SIG-M5 treated with dmso at 0.1 percent for 504 hours (cell line): ENCODE measurements at regions not wholly inside any gene's neighbourhood (a gene's known extent, or its start where the extent isn't known, plus 50 kb on each side); places are given as distances from the start of the nearest gene placed in this dataset.
A peak's percentile ranks its signal among the peaks of the same experiment; 100 is the strongest.

Experiments used
- DNase-seq: peaks from one replicate; lab custom pipeline; 2025; ENCODE audit not compliant: unreplicated experiment; lab: John Stamatoyannopoulos, UW

DNA sequence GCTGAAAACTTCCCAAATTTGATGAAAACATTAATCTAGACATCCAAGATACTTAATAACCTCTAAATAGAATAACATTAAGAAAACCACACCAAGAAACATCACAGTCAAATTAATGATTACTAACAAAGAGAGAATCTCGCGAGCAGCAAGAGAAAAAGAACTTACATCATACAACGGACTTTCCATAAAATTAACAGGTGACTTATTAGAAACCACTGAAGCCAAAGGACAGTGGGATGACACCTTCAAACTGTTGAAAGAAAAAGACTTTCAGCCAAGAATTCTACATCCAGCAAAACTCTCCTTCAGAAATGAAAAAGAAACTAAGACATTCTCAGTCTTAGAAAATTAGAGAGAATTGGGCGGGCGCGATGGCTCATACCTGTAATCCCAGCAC is 232.0 kb downstream of the SNCA start:
- DNase-seq = no peak

DNA sequence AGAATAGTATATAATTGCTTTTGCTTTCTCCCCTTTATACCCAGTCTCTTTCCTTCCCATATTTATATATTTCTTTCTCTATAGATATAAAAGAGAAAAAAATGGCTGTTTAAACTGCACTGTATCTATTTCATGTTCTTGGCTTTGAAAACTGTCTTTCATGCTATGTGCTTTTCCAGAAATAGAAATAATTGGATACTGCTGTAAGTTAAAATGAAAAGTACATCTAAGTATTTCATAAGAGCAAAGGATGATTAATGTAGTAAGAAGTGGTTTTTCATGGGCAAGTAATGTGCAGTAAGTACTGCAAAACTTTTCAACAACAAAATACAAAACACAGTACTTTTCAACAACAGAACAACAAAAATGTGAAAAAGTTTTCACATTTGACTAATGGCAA is 237.9 kb downstream of the SNCA start:
- DNase-seq = no peak

DNA sequence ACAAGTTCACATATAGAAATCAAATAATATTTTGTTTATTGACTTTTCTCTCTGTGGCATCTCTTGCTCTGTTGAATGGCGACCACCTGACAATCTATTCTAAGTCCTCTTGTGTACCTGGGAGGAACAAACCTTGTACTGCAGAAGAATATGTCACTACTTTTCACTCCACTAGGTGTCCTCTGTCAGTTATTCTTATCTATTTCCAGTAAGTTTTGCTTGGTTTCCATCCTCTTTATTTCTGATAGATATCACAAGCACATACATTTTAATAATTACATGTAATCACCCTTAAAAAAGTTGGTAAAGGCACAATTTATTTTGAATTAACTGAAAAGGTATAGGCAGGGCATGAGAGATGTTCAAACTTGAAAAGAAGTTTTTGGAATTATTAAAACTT is 238.4 kb downstream of the SNCA start:
- peak; percentile 7 for DNase-seq

DNA sequence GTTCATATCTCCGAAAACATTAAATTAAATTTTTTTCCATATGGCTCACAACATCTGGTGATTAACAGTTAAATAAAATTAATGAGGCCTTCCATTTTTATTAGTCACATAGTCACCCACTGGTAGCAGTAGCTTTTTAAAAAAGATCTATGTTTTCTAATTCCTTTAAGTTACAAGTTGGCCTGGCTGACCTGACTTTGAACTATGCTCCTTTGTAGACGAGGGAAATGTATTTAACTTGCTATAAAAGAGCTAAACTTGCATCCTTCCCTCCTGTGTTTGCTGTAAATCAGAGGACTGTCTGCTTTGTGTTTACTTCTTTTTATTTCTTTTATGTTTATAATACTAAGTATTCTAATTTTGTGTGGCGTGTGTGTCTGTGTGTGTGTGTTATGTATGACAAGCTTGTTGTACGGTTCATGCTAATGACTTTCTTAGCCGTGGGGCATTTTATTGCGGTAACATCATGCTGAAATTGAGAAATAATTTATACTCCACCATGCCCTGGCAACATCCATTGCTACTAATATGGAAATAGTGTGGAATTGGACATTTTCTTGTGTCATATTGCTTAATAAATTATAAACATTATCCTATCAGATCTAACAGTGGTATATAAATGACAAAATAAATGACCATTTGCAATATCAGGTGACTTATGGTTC is 241.7 kb downstream of the SNCA start:
- DNase-seq = no peak

DNA sequence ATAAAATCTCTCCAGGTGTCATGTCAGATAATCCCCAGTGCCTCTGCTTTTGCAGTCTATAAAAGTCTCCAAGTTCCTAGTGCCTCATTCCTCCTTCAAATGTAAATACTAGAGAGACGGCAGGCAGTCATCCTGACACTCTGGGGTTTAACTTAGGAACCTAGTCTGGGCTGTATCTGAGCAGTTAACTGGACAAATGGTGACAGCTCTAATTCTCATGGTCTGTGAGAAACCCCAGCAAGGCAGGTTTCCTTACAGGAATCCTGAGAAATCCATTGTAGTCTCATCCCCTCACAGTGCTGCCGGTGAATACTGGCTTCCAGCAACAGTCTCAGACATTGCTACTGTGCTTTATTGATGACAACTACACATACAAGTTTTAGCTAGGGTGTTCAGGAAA is 246.8 kb downstream of the SNCA start:
- DNase-seq = no peak

DNA sequence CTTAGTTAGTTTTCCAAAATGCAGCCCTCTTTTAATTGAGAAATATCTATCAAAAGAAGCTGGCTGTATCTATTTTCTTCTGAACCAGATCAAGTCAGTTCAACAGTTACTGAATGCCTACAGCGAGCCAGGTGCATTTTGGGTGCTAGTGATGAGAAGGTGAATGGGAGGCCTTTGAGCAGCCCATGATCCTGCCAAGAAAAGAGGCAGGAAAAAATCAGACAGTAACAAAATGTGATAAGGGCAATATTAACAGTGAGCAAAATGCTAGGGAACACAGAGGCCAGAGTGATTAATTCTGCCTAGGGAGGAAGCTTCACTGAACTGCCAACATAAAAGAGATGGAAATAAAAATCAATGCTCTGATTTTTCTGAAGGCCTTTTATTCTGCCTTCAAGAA is 248.5 kb downstream of the SNCA start:
- DNase-seq = no peak

DNA sequence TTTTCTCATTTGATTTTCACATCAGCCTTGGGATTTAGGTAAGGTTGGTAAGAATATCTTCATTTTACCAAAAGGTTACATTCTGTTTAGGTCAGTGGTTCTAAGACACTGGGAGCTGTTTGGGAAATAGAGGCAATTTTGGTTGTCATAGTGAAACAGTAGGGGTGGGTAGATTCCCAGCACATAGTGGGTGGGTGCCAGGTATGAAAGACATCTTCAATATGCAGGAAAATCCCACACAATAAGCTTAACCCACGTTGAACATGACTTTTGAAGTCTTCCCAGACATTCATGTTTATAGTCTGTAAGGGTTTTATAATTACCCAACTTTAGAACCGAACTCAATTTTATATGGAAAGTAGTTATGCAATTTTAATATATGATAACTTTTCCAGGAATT is 249.6 kb downstream of the SNCA start:
- no peak for DNase-seq

DNA sequence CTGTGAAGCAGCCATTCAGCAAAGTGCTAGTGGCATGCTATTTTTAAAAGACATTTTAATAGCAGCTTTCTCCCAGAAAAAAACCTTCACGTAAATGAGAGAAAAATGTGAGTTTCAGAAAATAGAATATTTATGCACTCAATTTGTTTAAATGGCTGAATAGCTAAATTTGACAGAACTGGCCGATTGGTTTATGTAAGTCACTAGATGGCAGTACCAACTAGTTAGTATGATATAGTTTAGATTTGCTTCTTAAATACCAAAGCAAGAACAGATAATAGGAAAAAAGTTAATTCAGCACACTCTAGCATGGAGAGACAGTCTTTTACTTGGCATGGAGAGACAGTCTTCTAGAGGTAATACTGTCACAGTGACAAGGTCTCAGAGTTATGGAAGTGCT is 250.1 kb downstream of the SNCA start:
- DNase-seq = peak; percentile 9

DNA sequence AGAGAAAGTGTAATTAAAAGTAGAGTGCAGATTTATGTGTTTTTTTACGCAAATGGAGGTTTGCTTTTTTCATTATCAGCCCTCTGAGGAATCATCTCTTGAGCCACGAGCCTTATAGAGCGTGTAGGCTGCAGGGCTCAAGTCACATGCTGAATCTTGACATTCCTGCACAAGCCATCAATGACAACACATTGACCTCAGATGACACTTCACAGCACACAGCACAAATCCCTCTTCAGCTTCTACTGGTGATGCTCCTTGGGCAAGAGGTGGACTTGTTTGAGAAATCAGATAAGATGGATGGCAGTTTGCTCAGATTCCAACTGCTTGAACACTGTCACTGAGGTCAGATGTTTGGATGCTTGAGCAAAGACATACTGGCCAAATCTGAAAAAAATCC is 250.6 kb downstream of the SNCA start:
- DNase-seq = peak; percentile 0

DNA sequence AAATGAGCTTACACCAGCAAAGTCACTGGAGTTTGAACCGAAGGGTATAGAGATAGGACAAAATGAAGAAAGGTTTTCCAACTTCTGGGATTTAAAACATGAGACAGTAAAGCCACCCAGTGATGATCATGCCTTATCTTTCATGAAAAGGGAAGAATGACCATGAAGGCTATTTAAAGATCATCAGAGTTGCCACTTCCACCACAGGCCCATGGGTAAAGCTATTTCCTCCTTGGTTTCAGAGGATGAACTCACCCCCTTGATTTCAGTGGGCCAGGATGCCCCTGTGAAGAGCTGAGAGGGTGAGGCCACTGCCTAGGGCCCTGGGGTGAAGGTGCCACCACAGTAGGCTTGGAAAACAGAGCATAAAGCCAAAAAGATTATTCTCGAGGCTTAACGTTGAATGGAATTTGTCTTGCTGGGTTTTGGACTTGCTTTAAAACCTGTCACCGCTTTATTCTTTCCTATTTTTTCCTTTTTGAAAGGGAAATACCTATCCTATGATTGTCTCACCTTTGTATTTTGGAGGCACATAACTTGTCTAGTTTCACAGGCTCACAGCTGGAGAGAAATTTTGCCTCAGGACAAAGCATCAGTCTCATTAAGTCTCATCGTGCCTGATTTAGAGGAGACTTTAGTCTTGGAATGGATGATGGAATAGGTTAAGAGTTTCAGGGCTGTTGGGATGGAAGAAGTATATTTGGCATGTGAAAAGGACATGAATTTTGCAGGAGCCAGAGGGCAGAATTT is 254.0 kb downstream of the SNCA start:
- DNase-seq = no peak

DNA sequence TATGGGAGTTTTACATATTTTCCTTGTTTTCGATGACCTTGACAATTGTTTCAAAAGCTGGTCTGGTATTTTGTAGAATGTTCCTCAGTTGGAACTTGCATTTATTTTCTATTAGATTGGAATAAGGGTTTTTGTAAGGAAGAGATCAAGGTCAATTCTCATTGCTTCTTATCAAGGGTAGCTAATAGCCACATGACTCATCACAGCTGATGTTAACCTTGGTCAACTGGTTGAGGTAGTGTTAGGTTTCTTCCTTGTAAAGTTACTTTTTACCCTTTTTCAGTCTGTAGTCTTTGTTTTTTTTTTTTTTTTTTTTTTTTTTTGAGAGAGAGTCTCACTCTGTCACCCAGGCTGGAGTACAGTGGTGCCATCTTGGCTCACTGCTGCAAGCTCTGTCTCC is 257.2 kb downstream of the SNCA start:
- DNase-seq = no peak

DNA sequence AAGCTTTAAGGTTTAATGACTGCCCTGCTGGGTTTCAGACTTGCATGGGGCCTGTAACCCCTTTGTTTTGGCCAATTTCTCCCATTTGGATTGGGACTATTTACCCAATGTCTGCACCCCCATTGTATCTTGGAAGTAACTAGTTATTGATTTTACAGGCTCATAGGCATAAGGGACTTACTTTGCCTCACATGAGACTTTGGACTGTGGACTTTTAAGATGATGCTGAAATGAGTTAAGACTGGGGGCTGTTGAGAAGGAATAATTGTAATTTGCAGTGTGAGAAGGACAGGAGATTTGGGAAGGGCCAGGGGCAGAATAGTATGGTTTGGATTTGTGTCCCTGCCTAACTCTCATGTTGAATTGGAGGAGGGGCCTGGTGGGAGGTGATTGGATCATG is 260.7 kb downstream of the SNCA start:
- no peak for DNase-seq

DNA sequence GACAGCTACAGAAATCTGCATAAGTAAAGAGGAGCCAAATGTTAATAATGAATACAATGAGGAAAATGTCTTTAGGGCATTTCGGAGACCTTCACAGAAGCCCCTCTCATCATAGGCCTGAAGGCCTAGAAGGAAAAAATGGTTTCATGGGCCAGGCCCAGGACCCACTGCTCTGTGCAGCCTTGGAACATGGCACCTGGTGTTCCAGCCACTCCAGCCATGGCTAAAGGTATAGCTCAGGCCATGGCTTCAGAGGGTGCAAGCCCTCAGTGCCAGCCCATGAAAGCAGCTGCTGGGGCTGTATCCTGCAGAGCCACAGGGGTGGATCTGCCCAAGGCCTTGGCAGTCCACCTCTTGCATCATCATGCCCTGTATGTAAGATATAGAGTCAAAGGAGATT is 261.1 kb downstream of the SNCA start:
- DNase-seq = no peak

DNA sequence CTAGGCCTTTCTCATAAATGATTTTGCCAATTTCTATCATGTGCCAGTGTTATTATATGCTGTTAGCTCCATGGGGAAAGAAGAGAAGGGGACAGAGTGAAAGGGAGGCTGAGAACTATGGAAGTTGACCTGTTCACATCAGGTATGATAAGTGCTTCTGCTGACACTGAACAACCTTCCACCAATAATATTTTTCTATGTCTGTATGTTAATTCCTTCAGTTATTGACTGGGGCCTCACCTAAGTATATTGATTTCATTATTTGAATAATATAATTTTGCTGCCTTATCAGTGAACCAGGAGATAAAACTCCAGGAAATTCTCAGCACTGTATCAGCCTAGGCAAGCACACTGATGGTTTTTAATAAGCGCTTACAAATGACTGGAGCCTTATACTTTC is 262.8 kb downstream of the SNCA start:
- no peak for DNase-seq

DNA sequence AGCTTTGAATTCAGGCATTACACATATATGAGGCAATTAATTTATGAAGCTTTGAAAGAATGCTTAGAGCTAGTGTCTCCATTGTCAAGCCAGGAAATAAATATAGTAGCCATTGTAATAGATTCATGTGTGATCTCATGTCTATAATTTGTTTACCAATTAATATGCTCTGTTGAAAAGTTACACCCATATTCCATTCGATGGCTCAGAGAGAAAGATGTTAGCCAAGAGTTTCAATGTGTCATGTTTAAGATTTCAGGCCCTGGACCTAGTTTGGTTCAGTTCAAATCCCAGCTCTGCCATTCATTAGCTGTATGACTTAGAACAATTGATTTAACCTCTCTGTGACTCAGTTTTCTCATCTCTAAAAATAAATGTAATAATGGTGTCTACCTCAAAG is 263.3 kb downstream of the SNCA start:
- DNase-seq = no peak

DNA sequence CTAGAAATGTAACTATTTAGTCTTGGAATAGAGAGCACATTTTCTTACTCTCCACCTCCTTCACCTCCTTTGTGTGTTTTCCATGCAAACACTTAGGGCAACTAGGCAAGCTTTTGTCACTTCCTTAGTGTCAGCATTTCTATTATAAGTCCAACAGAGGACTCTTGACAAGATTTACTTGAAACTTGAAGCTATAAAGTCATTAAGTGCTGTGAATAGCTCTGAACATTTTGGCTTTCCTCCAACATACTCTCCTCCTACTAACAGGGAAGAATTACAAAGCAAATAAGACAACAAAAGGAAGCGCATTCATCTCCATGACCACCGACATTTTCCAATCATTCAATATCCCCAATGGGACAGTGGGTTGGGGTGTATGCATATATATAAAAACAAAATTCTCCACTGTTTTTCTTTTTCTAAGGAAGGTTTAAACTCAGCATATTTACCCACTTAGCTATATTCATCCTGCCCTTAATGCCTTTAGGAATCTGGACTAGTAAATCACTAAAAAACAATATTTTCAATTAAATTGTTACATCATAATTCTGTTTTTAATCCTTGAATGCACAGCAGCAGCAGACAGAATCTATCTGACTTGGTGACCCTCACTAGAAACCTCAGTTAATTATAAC is 264.6 kb downstream of the SNCA start:
- no peak for DNase-seq

DNA sequence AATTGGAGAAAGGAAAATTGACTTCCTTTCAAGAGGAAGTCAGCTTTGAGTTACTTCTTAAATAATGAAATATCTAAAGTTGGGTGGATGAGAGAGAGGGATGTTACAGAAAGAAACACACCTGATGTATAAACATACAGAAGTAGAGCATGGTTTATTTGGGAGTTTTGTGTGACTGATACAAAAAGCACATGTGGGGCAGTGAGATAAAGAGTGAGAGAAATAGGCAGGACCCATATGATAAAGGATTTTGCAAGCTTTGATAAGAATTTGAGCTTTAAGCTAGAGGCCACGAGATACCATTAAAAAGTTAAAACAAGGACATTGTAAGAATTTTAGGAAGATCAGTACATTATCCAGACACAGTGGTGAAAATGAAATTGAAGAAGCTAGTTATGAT is 263.3 kb upstream of the GPRIN3 start:
- DNase-seq = no peak

DNA sequence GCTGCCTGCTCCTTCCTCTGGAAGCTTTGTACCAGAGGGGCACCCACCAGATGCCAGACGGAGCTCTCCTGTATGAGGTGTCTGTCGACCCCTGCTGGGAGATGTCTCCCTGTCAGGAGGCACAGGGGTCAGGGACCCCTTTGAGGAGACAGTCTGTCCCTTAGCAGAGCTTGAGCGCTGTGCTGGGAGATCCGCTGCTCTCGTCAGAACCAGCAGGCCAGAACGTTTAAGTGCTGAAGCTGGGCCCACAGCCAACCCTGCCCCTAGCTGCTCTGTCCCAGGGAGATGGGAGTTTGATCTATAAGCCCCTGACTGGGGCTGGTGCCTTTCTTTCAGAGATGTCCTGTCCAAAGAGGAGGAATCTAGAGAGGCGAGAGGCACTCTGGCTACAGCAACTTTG is 260.3 kb upstream of the GPRIN3 start:
- DNase-seq = no peak

DNA sequence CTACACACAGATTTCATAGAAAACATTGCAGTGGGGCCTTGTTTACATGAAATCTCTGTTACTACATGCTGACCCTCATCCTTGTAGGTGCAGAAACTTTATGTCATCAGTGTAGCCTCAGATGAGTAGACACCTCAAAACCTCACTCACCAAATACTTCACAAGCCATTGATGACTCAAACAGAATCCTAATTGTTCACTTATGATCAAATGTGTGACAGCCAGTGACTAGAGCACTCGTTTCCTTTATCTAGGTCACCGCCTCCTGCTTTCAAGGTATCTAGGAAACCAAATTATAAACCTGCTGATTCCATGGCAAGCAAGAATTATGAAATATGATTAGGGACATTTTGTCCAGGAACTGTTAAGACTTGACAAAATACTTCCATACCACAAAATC is 255.8 kb upstream of the GPRIN3 start:
- DNase-seq = no peak

DNA sequence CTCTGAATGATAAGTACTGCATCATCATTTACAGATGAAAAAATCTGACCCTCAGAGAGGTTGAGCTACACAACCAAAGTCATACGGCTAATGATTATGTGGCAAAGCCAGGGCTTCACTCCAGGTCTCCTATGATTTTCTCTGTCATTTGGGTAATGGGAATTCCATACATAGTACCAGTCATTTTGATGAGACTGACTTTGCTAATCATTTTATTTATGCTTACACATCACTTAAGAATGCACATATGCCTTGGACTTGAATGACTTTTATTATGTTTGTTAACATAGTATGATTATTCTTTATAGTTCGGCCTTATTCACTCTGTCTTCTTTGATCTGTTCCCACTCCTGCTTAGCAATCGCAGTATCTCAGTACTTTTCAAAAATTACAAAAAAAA is 255.1 kb upstream of the GPRIN3 start:
- no peak for DNase-seq

DNA sequence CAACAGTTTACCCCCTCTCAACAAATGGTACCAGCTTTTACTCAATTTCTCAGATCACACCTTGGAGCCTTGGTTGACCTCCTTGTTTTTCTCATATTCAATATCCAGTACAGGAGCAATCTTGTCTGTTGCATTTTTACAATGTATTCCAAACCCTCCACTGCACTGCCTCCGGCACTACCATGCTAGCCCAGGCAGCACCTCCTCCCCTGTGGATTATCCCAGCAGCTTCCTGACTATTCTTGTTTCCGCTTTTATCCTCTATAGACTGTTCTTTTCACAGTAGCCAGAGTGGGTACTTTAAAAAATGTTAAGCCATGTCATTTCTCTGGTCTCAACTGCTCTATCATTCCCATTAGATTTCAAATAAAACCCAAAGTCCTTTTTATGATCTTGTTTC is 253.4 kb upstream of the GPRIN3 start:
- DNase-seq = no peak

DNA sequence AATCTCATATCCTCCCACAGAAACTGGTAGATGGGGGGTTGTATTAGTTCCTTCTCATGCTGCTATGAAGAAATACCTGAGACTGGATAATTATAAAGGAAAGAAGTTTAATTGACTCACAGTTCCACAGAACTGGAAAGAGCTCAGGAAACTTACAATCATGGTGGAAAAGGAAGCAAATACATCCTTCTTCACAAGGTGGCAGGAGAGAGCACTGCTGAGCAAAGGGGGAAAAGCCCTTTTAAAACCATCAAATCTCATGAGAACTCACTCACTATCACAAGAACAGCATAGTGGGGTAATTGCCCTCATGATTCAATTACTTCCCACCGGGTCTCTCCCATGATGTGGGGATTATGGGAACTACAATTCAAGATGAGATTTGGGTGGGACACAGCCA is 250.5 kb upstream of the GPRIN3 start:
- no peak for DNase-seq
